ENCODE measurements at regions not wholly inside any gene's neighbourhood (a gene's known extent, or its start where the extent isn't known, plus 50 kb on each side); places are given as distances from the start of the nearest gene placed in this dataset.

DNA sequence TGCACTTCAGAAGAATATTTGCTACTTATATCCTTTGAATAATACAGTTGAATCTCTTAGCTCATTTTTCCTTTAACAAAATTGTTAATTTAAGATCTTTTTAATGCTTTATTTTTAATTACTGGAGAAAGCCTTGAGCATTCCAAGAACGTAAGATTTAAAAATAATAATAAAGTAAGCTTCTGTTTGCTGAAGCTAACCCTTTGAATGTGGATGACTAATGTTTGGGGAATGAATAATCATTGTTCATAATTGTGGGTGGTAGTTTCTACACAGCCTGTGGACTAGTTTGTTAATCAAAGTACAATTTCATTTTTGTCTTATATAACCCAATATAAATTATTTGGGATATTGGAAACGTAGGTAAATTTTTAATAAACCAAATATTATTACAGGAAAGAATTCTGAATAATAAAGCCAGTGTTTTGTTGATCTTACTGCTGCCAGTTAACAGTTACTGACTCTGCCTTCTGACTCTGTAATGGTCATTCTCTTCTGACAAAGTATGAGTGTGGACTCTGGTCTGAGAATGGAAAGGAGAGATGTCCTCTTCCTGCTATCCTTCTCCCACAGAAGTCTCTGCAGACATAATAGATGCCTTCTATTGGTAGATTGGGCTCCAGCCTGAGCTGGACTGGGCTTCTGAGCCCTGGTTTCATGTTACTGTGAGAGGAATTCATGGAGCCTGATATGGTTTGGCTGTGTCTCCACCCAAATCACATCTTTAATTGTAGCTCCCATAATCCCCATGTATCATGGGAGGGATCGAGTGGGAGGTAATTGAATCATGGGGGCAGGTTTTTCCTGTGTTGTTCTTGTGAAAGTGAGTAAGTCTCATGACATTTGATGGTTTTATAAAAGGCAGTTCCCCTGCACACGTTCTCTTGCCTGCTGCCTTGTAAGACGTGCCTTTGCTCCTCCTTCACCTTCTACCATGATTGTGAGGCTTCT, 292.7 kb upstream of the SLC39A10 start:
- Histone ChIP-seq H3K27me3 (ENCODE audit: insufficient read depth, low read length, poor library complexity, severe bottlenecking) (no peaks in the 10 kb centered on the region), H4K20me1 (ENCODE audit: insufficient read depth, low read length, poor library complexity, severe bottlenecking) (no peaks in the 10 kb centered on the region), H3K4me2 (ENCODE audit: low read depth, low read length, poor library complexity, severe bottlenecking) (no peak overlapping the region), H3K4me1 (ENCODE audit: insufficient read depth, low read length, poor library complexity, severe bottlenecking) (peaks cover 20% of the 10 kb centered on the region), H3F3A (ENCODE audit: low read depth) (no peaks in the 10 kb centered on the region), H3K9ac (ENCODE audit: low read depth, low read length, poor library complexity, severe bottlenecking) (no peak overlapping the region), H3K79me2 (ENCODE audit: insufficient read depth, low read length) (no peaks in the 10 kb centered on the region), H3K9me3 (ENCODE audit: insufficient read depth, low read depth, low read length) (no peaks in the 10 kb centered on the region), H3K9me2 (replicated peaks; ENCODE audit: low read depth, low read length) (no peaks in the 10 kb centered on the region), H2AFZ (ENCODE audit: low read length) (no peak overlapping the region), H3K36me3 (ENCODE audit: insufficient read depth, low read length) (no peaks in the 10 kb centered on the region), H3K4me3 (ENCODE audit: low read length, poor library complexity, severe bottlenecking) (no peak overlapping the region)
- TF ChIP-seq EZH2phosphoT487 (IDR thresholded peaks at IDR 0.05; ENCODE audit: borderline replicate concordance), result no peak
- TF ChIP-seq, protein P1, sequence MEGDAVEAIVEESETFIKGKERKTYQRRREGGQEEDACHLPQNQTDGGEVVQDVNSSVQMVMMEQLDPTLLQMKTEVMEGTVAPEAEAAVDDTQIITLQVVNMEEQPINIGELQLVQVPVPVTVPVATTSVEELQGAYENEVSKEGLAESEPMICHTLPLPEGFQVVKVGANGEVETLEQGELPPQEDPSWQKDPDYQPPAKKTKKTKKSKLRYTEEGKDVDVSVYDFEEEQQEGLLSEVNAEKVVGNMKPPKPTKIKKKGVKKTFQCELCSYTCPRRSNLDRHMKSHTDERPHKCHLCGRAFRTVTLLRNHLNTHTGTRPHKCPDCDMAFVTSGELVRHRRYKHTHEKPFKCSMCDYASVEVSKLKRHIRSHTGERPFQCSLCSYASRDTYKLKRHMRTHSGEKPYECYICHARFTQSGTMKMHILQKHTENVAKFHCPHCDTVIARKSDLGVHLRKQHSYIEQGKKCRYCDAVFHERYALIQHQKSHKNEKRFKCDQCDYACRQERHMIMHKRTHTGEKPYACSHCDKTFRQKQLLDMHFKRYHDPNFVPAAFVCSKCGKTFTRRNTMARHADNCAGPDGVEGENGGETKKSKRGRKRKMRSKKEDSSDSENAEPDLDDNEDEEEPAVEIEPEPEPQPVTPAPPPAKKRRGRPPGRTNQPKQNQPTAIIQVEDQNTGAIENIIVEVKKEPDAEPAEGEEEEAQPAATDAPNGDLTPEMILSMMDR (conservative IDR thresholded peaks at IDR 0.05; ENCODE audit: low read length), result no peak

DNA sequence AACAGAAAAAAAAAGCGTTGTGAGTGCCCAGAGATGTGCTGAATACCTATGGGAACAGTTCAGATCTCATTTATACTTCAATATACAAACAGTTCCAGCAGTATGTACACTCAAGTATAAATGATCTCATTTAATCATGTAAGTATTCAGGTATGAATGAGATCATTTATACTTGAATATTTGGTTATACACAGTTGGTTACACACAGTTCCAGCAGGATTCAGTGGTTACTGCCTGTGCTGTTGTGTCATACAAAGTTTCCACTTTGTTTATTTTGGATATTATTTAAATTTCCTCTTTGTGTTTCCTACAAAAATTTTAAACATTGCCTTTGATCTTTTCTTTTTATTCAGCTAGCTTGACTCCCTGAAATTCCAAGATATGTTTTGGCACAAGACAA, 293.5 kb upstream of the SLC39A10 start:
- Histone ChIP-seq H2AFZ (ENCODE audit: low read length) (no peak overlapping the region), H3K9ac (ENCODE audit: low read depth, low read length, poor library complexity, severe bottlenecking) (no peak overlapping the region), H3K27me3 (ENCODE audit: insufficient read depth, low read length, poor library complexity, severe bottlenecking) (no peaks in the 10 kb centered on the region), H3K4me2 (ENCODE audit: low read depth, low read length, poor library complexity, severe bottlenecking) (no peak overlapping the region), H4K20me1 (ENCODE audit: insufficient read depth, low read length, poor library complexity, severe bottlenecking) (no peaks in the 10 kb centered on the region), H3F3A (ENCODE audit: low read depth) (no peaks in the 10 kb centered on the region), H3K9me3 (ENCODE audit: insufficient read depth, low read depth, low read length) (no peaks in the 10 kb centered on the region), H3K36me3 (ENCODE audit: insufficient read depth, low read length) (no peaks in the 10 kb centered on the region), H3K4me3 (ENCODE audit: low read length, poor library complexity, severe bottlenecking) (no peak overlapping the region), H3K79me2 (ENCODE audit: insufficient read depth, low read length) (no peaks in the 10 kb centered on the region), H3K9me2 (replicated peaks; ENCODE audit: low read depth, low read length) (no peaks in the 10 kb centered on the region), H3K4me1 (ENCODE audit: insufficient read depth, low read length, poor library complexity, severe bottlenecking) (peaks cover 20% of the 10 kb centered on the region)
- TF ChIP-seq EZH2phosphoT487 (IDR thresholded peaks at IDR 0.05; ENCODE audit: borderline replicate concordance), result no peak
- TF ChIP-seq, protein P1 (conservative IDR thresholded peaks at IDR 0.05; ENCODE audit: low read length), result no peak

DNA sequence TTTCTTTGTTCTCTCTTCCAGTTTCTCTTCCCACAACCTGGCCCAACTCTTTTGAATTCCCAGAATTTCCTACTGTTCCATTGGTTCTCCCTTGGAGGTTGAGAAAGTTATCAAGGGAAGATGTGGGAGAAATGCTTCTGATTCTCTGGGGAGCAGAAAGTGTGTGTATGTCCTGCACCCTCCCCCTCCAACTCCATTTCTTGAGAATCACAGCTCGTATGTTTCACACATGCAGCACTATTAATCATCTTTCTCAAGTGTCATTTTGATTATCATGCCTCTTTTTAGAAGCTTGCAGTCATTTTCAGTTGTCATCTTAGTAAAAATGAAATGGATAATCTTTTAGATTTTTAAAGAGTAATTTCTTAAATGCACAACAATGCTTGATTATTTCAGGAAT, 296.8 kb upstream of the SLC39A10 start:
- peaks cover 8% of the 10 kb centered on the region for H3K4me1 ChIP-seq (ENCODE audit: insufficient read depth, low read length, poor library complexity, severe bottlenecking)
- no peak overlapping the region for H3K9ac ChIP-seq (ENCODE audit: low read depth, low read length, poor library complexity, severe bottlenecking)
- no peaks in the 10 kb centered on the region for H3K27me3 ChIP-seq (ENCODE audit: insufficient read depth, low read length, poor library complexity, severe bottlenecking)
- no peak overlapping the region for H3K4me3 ChIP-seq (ENCODE audit: low read length, poor library complexity, severe bottlenecking)
- no peaks in the 10 kb centered on the region for H3K36me3 ChIP-seq (ENCODE audit: insufficient read depth, low read length)
- H3K9me2 ChIP-seq (replicated peaks; ENCODE audit: low read depth, low read length), result no peaks in the 10 kb centered on the region
- no peak overlapping the region for H3K4me2 ChIP-seq (ENCODE audit: low read depth, low read length, poor library complexity, severe bottlenecking)
- H4K20me1 ChIP-seq (ENCODE audit: insufficient read depth, low read length, poor library complexity, severe bottlenecking), result no peaks in the 10 kb centered on the region
- no peaks in the 10 kb centered on the region for H3K79me2 ChIP-seq (ENCODE audit: insufficient read depth, low read length)
- TF ChIP-seq, protein P1 (conservative IDR thresholded peaks at IDR 0.05; ENCODE audit: low read length), result no peak
- TF ChIP-seq EZH2phosphoT487 (IDR thresholded peaks at IDR 0.05; ENCODE audit: borderline replicate concordance), result no peak
- H2AFZ ChIP-seq (ENCODE audit: low read length), result 0 out of 2 replicates have a peak overlapping the region, but pooled peaks have one; percentile 26
- H3F3A ChIP-seq (ENCODE audit: low read depth), result no peaks in the 10 kb centered on the region
- no peaks in the 10 kb centered on the region for H3K9me3 ChIP-seq (ENCODE audit: insufficient read depth, low read depth, low read length)
